Transverse colon (tissue), 4 donors: ENCODE measurements at regions not wholly inside any gene's neighbourhood (a gene's known extent, or its start where the extent isn't known, plus 50 kb on each side); places are given as distances from the start of the nearest gene placed in this dataset.

Experiments used
- DNase-seq: peaks from one replicate; pipeline ENCODE4 v3.0.0-alpha.2; 2019
- H3K27ac ChIP-seq, 4 donors: fragments of 200-600 bp; sonication (generic); 2 replicates each; pipeline ENCODE4 v1.5.1; 2016 to 2018; ENCODE audit warnings: inconsistent platforms in 4 of 4
- H3K27me3 ChIP-seq: fragments of 200-600 bp; sonication (generic); 2 replicates; pipeline ENCODE4 v1.5.1; 2017; ENCODE audit warnings: inconsistent platforms
- H3K36me3 ChIP-seq, 4 donors: fragments of 200-600 bp; sonication (generic); 2 replicates each; pipeline ENCODE4 v1.5.1; 2017 to 2019; ENCODE audit warnings: inconsistent platforms in 4 of 4
- H3K4me1 ChIP-seq, 4 donors: fragments of 200-600 bp; sonication (generic); 2 replicates each; pipeline ENCODE4 v1.5.1; 2017 to 2020; ENCODE audit warnings: inconsistent platforms in 4 of 4
- H3K4me3 ChIP-seq, 4 donors: fragments of 200-600 bp; sonication (generic); 1 replicate in 1 of 4; 2 replicates in 3 of 4; pipeline versions ENCODE4 v1.5.1 to v1.6.1; 2017 to 2019; ENCODE audit warnings: inconsistent platforms in 4 of 4
- H3K9me3 ChIP-seq, 2 donors: fragments of 200-600 bp; sonication (generic); 2 replicates each; pipeline ENCODE4 v1.5.1; 2017 to 2019; ENCODE audit warnings: inconsistent platforms in 2 of 2
- CTCF ChIP-seq, 5 experiments: fragments of 200-600 bp in 3 of 5; fragments of 450-650 bp in 2 of 5; sonication (generic) in 3 of 5; IDR thresholded peaks; 1 replicate in 2 of 5; 2 replicates in 3 of 5; pipeline ENCODE4 v1.5.1; 2016 to 2017; ENCODE audit warnings: antibody characterized with exemption in 5 of 5, inconsistent platforms in 3 of 5, mild to moderate bottlenecking in 2 of 5, moderate library complexity in 1 of 5
- EP300 ChIP-seq: sonication (generic); formaldehyde crosslinking; IDR thresholded peaks from one replicate; pipeline ENCODE4 v1.6.1; 2017; ENCODE audit warnings: antibody characterized with exemption, low read depth
- POLR2A ChIP-seq: fragments of 450-650 bp; IDR thresholded peaks from one replicate; pipeline ENCODE4 v1.6.1; 2016; ENCODE audit warnings: antibody characterized with exemption, mild to moderate bottlenecking, moderate library complexity
- POLR2AphosphoS5 ChIP-seq, 3 donors: sonication (generic); formaldehyde crosslinking; IDR thresholded peaks; one replicate each; pipeline ENCODE4 v1.6.1; 2016; ENCODE audit warnings: antibody characterized with exemption in 3 of 3
- WGBS, 2 donors: methylation state at CpG; one replicate each; pipeline ENCODE4 v1.1.5; 2018; ENCODE audit warnings: low coverage in 1 of 2; 5-methylcytosine and 5-hydroxymethylcytosine counted together
- in situ Hi-C, 4 donors: fragments of 200-750 bp; cut with MboI; loops; one replicate each; pipeline versions ENCODE4 v1.15.0 to v1.15.1; 2017; ENCODE audit warnings: low sequenced_read_pairs in 3 of 4, low pct_ligation_motif_present in 1 of 4, low pct_unique_long_range_greater_than_20kb in 1 of 4
- intact Hi-C: fragments of 100-400 bp; cut with DNase I; formaldehyde crosslinking; loops from one replicate; pipeline ENCODE4 v1.15.1; 2023; ENCODE audit warnings: low total_unique reads

GRCh38 chr3:185311991-185312390 lies 50.9 kb upstream of the MAP3K13 start:
- Histone ChIP-seq H3K27me3 (no peaks in the 10 kb centered on the region), H3K4me3 (no peak overlapping the region), H3K4me1 (peaks cover 0 to 20% (median 0%) of the 10 kb centered on the region in 4 donors), H3K27ac (no peak overlapping the region), H3K36me3 (peaks cover 0 to 1% (median 0%) of the 10 kb centered on the region in 4 donors), H3K9me3 (peaks cover 0 to 3% of the 10 kb centered on the region in 2 donors)
- 49% methylated on average over 3 of the region's 3 CpGs; no CpG with 5 or more reads in 1 of the 2 donors for WGBS, 2 donors
- DNase-seq, result peak; percentile 38
- no peak for TF ChIP-seq POLR2AphosphoS5 (IDR thresholded peaks at IDR 0.05)
- TF ChIP-seq POLR2A, result no peak
- TF ChIP-seq CTCF (IDR thresholded peaks at IDR 0.05), result no peak
- no peak for TF ChIP-seq EP300
- intact Hi-C loops, result no loop called here
- in situ Hi-C loops, result no loop called here
